Right cardiac atrium (tissue), 5 donors: ENCODE measurements at regions not wholly inside any gene's neighbourhood (a gene's known extent, or its start where the extent isn't known, plus 50 kb on each side); places are given as distances from the start of the nearest gene placed in this dataset.

Experiments used
- ATAC-seq, 2 donors: fragments of 200-7000 bp; cut with Tn5 transposase; one replicate each; pipeline versions ENCODE4 v1.8.0 to v1.9.1; 2020; ENCODE audit warnings: moderate library complexity in 2 of 2, mild to moderate bottlenecking in 1 of 2
- DNase-seq, 3 donors: peaks; one replicate each; pipeline ENCODE4 v3.0.0-alpha.2; 2020
- H3K27ac ChIP-seq: one replicate; pipeline ENCODE4 v1.5.1; 2013; ENCODE audit warnings: mild to moderate bottlenecking, low read length, control low read depth, moderate library complexity
- H3K27me3 ChIP-seq: one replicate; pipeline ENCODE4 v1.6.1; 2013; ENCODE audit not compliant: control insufficient read depth, insufficient read depth
- H3K4me1 ChIP-seq: one replicate; pipeline ENCODE4 v1.6.1; 2013; ENCODE audit warnings: low read length; ENCODE audit not compliant: control insufficient read depth, insufficient read depth
- H3K4me3 ChIP-seq: one replicate; pipeline ENCODE4 v1.5.1; 2013; ENCODE audit warnings: low read length, control low read depth
- H3K9me3 ChIP-seq: one replicate; pipeline ENCODE4 v1.6.1; 2013; ENCODE audit warnings: low read length; ENCODE audit not compliant: control insufficient read depth
- WGBS: extraction: QIAGEN DNeasy Blood & Tissue Kit; methylation state at CpG from one replicate; pipeline ENCODE4 v1.1.7; 2013; 5-methylcytosine and 5-hydroxymethylcytosine counted together
- intact Hi-C, 4 donors: fragments of 100-400 bp; cut with DNase I; formaldehyde crosslinking; loops; one replicate each; pipeline versions ENCODE4 v1.11.0 to v1.14.0; 2022 to 2023
- donor health status: healthy with polysubstance abuse.
- donor health status: DM: no; HTN: yes; CAD: no.
- donor health status: DM: no; HTN: no; CAD: no.
- donor health status: DM: no; HTN: yes; CAD: no; lungs with severe emphysema.
- donor health status: DM: yes; HTN: yes; CAD: no.

- intact Hi-C loops = no loop called here
- DNase-seq (no peak), ATAC-seq (no peak)
- WGBS = 62% methylated on average over 5 of the region's 5 CpGs
- H3K9me3 ChIP-seq = peaks cover 2% of the 10 kb centered on the region
- H3K4me3 ChIP-seq = no peak overlapping the region
- no peak overlapping the region for H3K27ac ChIP-seq
- no peaks in the 10 kb centered on the region for H3K4me1 ChIP-seq
- no peaks in the 10 kb centered on the region for H3K27me3 ChIP-seq
These were observed 236.6 kb upstream of the ANO3 start for GRCh38 chr11:26095340-26095739.

GRCh38 chr11:26096451-26096850, 235.5 kb upstream of the ANO3 start:
- DNase-seq (no peak), ATAC-seq (no peak)
- intact Hi-C loops = no loop called here
- 52% methylated on average over 6 of the region's 6 CpGs for WGBS
- Histone ChIP-seq H3K27me3 (no peaks in the 10 kb centered on the region), H3K9me3 (peaks cover 2% of the 10 kb centered on the region), H3K27ac (no peak overlapping the region), H3K4me3 (no peak overlapping the region), H3K4me1 (no peaks in the 10 kb centered on the region)

- intact Hi-C loops = no loop called here
These were observed 229.6 kb upstream of the ANO3 start for GRCh38 chr11:26102325-26102724.

GRCh38 chr11:26105762-26106423, 226.0 kb upstream of the ANO3 start:
- Histone ChIP-seq H3K27ac (no peak overlapping the region), H3K4me3 (no peak overlapping the region), H3K27me3 (no peaks in the 10 kb centered on the region), H3K4me1 (no peaks in the 10 kb centered on the region), H3K9me3 (no peaks in the 10 kb centered on the region)
- intact Hi-C loops = no loop called here
- ATAC-seq (no peak), DNase-seq (no peak)
- WGBS = 81% methylated on average over 4 of the region's 4 CpGs

More at GRCh38 chr11:26102325-26102724, 229.6 kb upstream of the ANO3 start:
- DNase-seq = no peak
- no peak overlapping the region for H3K27ac ChIP-seq
- H3K27me3 ChIP-seq = no peaks in the 10 kb centered on the region
- no peaks in the 10 kb centered on the region for H3K4me1 ChIP-seq
- WGBS = 88% methylated on average over 5 of the region's 5 CpGs
- no peak for ATAC-seq
- H3K4me3 ChIP-seq = no peak overlapping the region
- peaks cover 2% of the 10 kb centered on the region for H3K9me3 ChIP-seq

GRCh38 chr11:26106726-26107125, 225.2 kb upstream of the ANO3 start:
- Histone ChIP-seq H3K27ac (no peak overlapping the region), H3K4me1 (no peaks in the 10 kb centered on the region), H3K27me3 (no peaks in the 10 kb centered on the region), H3K9me3 (no peaks in the 10 kb centered on the region), H3K4me3 (no peak overlapping the region)
- 83% methylated on average over 1 of the region's 1 CpG for WGBS
- no peak for DNase-seq
- ATAC-seq = no peak
- intact Hi-C loops = no loop called here

GRCh38 chr11:26109658-26110368, 222.1 kb upstream of the ANO3 start:
- Histone ChIP-seq H3K4me3 (no peak overlapping the region), H3K27ac (no peak overlapping the region), H3K4me1 (no peaks in the 10 kb centered on the region), H3K9me3 (no peaks in the 10 kb centered on the region), H3K27me3 (no peaks in the 10 kb centered on the region)
- ATAC-seq (no peak), DNase-seq (no peak)
- intact Hi-C loops = no loop called here
- WGBS = 49% methylated on average over 2 of the region's 2 CpGs

GRCh38 chr11:26112264-26112663, 219.7 kb upstream of the ANO3 start:
- DNase-seq (no peak), ATAC-seq (no peak)
- no peaks in the 10 kb centered on the region for H3K4me1 ChIP-seq
- no peak overlapping the region for H3K4me3 ChIP-seq
- no peaks in the 10 kb centered on the region for H3K9me3 ChIP-seq
- intact Hi-C loops = no loop called here
- no peaks in the 10 kb centered on the region for H3K27me3 ChIP-seq
- H3K27ac ChIP-seq = no peak overlapping the region

GRCh38 chr11:26121466-26121865, 210.5 kb upstream of the ANO3 start:
- Histone ChIP-seq H3K4me3 (no peak overlapping the region), H3K27ac (no peak overlapping the region), H3K9me3 (no peaks in the 10 kb centered on the region), H3K27me3 (peaks cover 2% of the 10 kb centered on the region), H3K4me1 (no peaks in the 10 kb centered on the region)
- ATAC-seq (no peak), DNase-seq (no peak)
- intact Hi-C loops = no loop called here
- 88% methylated on average over 2 of the region's 2 CpGs for WGBS

GRCh38 chr11:26126741-26127140, 205.2 kb upstream of the ANO3 start:
- Histone ChIP-seq H3K4me3 (no peak overlapping the region), H3K27me3 (peaks cover 2% of the 10 kb centered on the region), H3K9me3 (no peaks in the 10 kb centered on the region), H3K27ac (no peak overlapping the region), H3K4me1 (no peaks in the 10 kb centered on the region)
- DNase-seq = no peak
- intact Hi-C loops = no loop called here
- no peak for ATAC-seq

- Histone ChIP-seq H3K27ac (no peak overlapping the region), H3K27me3 (peaks cover 2% of the 10 kb centered on the region), H3K4me1 (no peaks in the 10 kb centered on the region), H3K9me3 (no peaks in the 10 kb centered on the region), H3K4me3 (no peak overlapping the region)
- DNase-seq (no peak), ATAC-seq (no peak)
- intact Hi-C loops = no loop called here
These were observed 204.6 kb upstream of the ANO3 start for GRCh38 chr11:26127336-26127735.

GRCh38 chr11:26131406-26131805, 200.5 kb upstream of the ANO3 start:
- Histone ChIP-seq H3K4me3 (no peak overlapping the region), H3K27ac (no peak overlapping the region), H3K27me3 (peaks cover under 1% of the 10 kb centered on the region), H3K4me1 (no peaks in the 10 kb centered on the region), H3K9me3 (no peaks in the 10 kb centered on the region)
- DNase-seq = no peak
- intact Hi-C loops = loop anchor here in 2 of 4 donors (5.0 kb wide), 1 partner anchor 149 kb away; no protein-coding TSS in a partner anchor
- no peak for ATAC-seq
